BLaER1 (cell line): ENCODE measurements at regions not wholly inside any gene's neighbourhood (a gene's known extent, or its start where the extent isn't known, plus 50 kb on each side); places are given as distances from the start of the nearest gene placed in this dataset.

ENCODE experiments used
- H3K27ac ChIP-seq: shearing (Covaris generic); formaldehyde crosslinking; 2 replicates; pipeline ENCODE4 v1.8.1; 2022
- H3K27me3 ChIP-seq: shearing (Covaris generic); formaldehyde crosslinking; 2 replicates; pipeline ENCODE4 v1.8.1; 2022
- H3K36me3 ChIP-seq: shearing (Covaris generic); formaldehyde crosslinking; 2 replicates; pipeline ENCODE4 v1.8.1; 2022
- H3K4me1 ChIP-seq: shearing (Covaris generic); formaldehyde crosslinking; 2 replicates; pipeline ENCODE4 v1.8.1; 2022
- H3K4me2 ChIP-seq: shearing (Covaris generic); formaldehyde crosslinking; 2 replicates; pipeline ENCODE4 v1.8.1; 2022
- H3K4me3 ChIP-seq: shearing (Covaris generic); formaldehyde crosslinking; 2 replicates; pipeline ENCODE4 v1.8.1; 2022
- H3K9ac ChIP-seq: shearing (Covaris generic); formaldehyde crosslinking; 2 replicates; pipeline ENCODE4 v1.8.1; 2022
- H3K9me3 ChIP-seq: shearing (Covaris generic); formaldehyde crosslinking; 2 replicates; pipeline ENCODE4 v1.8.1; 2022
- H4K20me1 ChIP-seq: shearing (Covaris generic); formaldehyde crosslinking; 2 replicates; pipeline ENCODE4 v1.8.1; 2022
- Cebpa-rat ChIP-seq: shearing (Covaris generic); IDR thresholded peaks from 2 replicates; pipeline ENCODE4 v1.8.1; 2022

- Histone ChIP-seq H3K4me1 (no peaks in the 10 kb centered on the region), H3K4me2 (no peak overlapping the region), H3K36me3 (no peaks in the 10 kb centered on the region), H3K27ac (no peak overlapping the region), H3K9me3 (peaks cover 13% of the 10 kb centered on the region), H3K27me3 (no peaks in the 10 kb centered on the region), H4K20me1 (no peaks in the 10 kb centered on the region), H3K9ac (no peak overlapping the region), H3K4me3 (no peak overlapping the region)
- no peak for TF ChIP-seq Cebpa-rat
Observed at GRCh38 chr15:97875513-97876280, 84.8 kb upstream of the ARRDC4 start.

DNA sequence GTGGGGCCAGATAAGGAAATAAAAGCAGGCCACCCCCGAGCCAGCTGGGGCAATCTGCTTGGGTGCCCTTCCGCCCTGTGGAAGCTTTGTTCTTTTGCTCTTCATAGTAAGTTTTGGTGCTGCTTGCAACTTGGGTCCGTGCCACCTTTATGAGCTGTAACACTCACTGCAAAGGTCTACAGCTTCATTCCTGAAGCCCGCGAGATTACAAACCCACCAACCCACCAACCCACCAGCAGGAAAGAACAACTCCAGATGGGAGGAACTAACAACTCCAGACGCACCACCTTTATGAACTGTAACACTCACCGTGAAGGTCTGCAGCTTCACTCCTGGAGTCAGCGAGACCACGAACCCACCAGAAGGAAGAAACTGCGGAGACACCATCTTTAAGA lies 84.2 kb upstream of the ARRDC4 start:
- no peaks in the 10 kb centered on the region for H4K20me1 ChIP-seq
- H3K36me3 ChIP-seq: no peaks in the 10 kb centered on the region
- no peak overlapping the region for H3K4me3 ChIP-seq
- H3K4me2 ChIP-seq: no peak overlapping the region
- H3K9ac ChIP-seq: no peak overlapping the region
- no peak overlapping the region for H3K27ac ChIP-seq
- H3K9me3 ChIP-seq: peaks cover 13% of the 10 kb centered on the region
- H3K27me3 ChIP-seq: no peaks in the 10 kb centered on the region
- TF ChIP-seq Cebpa-rat: no peak
- no peaks in the 10 kb centered on the region for H3K4me1 ChIP-seq

GRCh38 chr15:97881346-97881965 lies 79.0 kb upstream of the ARRDC4 start:
- H4K20me1 ChIP-seq: no peaks in the 10 kb centered on the region
- no peak overlapping the region for H3K4me3 ChIP-seq
- H3K9me3 ChIP-seq: no peaks in the 10 kb centered on the region
- no peak overlapping the region for H3K27ac ChIP-seq
- H3K36me3 ChIP-seq: no peaks in the 10 kb centered on the region
- H3K4me2 ChIP-seq: no peak overlapping the region
- H3K9ac ChIP-seq: no peak overlapping the region
- no peaks in the 10 kb centered on the region for H3K4me1 ChIP-seq
- no peak for TF ChIP-seq Cebpa-rat
- H3K27me3 ChIP-seq: no peaks in the 10 kb centered on the region

GRCh38 chr15:97884513-97885131 lies 75.9 kb upstream of the ARRDC4 start:
- no peak overlapping the region for H3K4me2 ChIP-seq
- no peak overlapping the region for H3K27ac ChIP-seq
- H3K36me3 ChIP-seq: no peaks in the 10 kb centered on the region
- no peaks in the 10 kb centered on the region for H4K20me1 ChIP-seq
- H3K27me3 ChIP-seq: no peaks in the 10 kb centered on the region
- no peaks in the 10 kb centered on the region for H3K4me1 ChIP-seq
- TF ChIP-seq Cebpa-rat: no peak
- H3K9ac ChIP-seq: no peak overlapping the region
- no peak overlapping the region for H3K4me3 ChIP-seq
- no peaks in the 10 kb centered on the region for H3K9me3 ChIP-seq

DNA sequence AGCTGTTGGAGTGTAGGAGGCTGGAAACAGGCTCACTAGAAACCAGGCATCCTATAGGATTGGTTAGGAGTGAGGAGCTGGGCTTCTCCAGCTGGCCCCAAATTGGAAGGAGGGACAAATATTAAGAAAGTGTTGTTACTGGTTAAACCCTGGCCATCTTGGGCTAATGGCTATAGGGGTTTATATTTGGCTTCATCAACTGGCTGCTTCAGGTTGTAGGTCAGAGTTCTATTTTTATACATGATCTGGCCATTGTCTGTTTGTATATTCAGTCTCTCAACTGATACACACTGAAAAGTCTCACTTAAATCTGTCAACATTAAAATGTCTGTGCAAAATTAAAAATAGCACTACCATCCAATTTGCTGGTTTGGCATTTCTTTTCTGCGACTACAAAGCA lies 70.2 kb upstream of the ARRDC4 start:
- Histone ChIP-seq H3K4me3 (no peak overlapping the region), H3K4me1 (no peaks in the 10 kb centered on the region), H4K20me1 (no peaks in the 10 kb centered on the region), H3K27me3 (no peaks in the 10 kb centered on the region), H3K4me2 (no peak overlapping the region), H3K9me3 (no peaks in the 10 kb centered on the region), H3K36me3 (no peaks in the 10 kb centered on the region), H3K9ac (no peak overlapping the region), H3K27ac (no peak overlapping the region)
- TF ChIP-seq Cebpa-rat: no peak

DNA sequence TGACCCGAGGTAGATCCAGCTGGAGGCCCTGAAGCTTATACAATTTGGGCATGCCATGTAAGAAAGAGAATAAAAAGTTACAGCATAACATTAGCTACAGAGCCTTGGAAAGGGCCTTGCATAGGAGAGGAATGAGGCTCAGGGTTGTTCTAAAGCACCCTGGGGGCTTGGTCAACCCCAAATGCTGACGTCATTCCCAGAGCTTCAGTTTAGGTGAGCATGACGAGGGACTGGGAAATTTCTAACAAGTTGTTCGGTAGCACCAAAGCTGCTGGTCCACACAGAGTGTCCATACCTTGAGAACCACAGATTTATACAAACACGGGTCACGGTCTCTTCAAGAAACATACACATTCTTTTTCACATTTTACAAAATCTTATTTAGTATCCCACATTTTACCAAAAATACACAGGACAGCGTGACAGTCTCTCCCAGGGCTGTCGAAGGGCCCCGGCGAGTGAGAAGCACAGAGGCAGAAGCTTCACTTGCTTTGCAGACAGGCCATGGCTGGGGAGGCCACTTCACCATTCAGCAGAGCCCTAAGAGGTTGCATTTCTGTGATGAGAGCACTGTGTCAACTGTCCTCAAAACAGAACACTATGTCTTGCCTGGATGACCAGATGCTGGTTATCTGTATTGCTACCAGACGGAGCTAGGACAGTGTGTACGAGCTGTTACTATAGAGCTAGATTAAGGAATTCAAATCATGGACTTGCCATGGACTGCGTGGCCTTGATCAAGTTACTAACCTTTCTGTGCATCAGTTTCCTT lies 68.2 kb upstream of the ARRDC4 start:
- Histone ChIP-seq H3K9me3 (no peaks in the 10 kb centered on the region), H3K36me3 (no peaks in the 10 kb centered on the region), H3K4me3 (no peak overlapping the region), H3K4me2 (no peak overlapping the region), H3K9ac (no peak overlapping the region), H3K27ac (no peak overlapping the region), H3K27me3 (no peaks in the 10 kb centered on the region), H3K4me1 (no peaks in the 10 kb centered on the region), H4K20me1 (no peaks in the 10 kb centered on the region)
- TF ChIP-seq Cebpa-rat: no peak

GRCh38 chr15:97893967-97894366 lies 66.5 kb upstream of the ARRDC4 start:
- Histone ChIP-seq H3K4me1 (no peaks in the 10 kb centered on the region), H3K27ac (no peak overlapping the region), H3K36me3 (no peaks in the 10 kb centered on the region), H3K9ac (no peak overlapping the region), H3K4me3 (no peak overlapping the region), H3K27me3 (no peaks in the 10 kb centered on the region), H4K20me1 (no peaks in the 10 kb centered on the region), H3K9me3 (no peaks in the 10 kb centered on the region), H3K4me2 (no peak overlapping the region)
- TF ChIP-seq Cebpa-rat: no peak

- peaks cover 9% of the 10 kb centered on the region; the same call in 1 of the 2 replicates for H3K4me1 ChIP-seq
- TF ChIP-seq Cebpa-rat: no peak
- H3K9me3 ChIP-seq: no peaks in the 10 kb centered on the region
- H3K4me3 ChIP-seq: no peak overlapping the region
- no peak overlapping the region for H3K4me2 ChIP-seq
- H3K27me3 ChIP-seq: no peaks in the 10 kb centered on the region
- no peak overlapping the region for H3K27ac ChIP-seq
- H3K9ac ChIP-seq: no peak overlapping the region
- H4K20me1 ChIP-seq: no peaks in the 10 kb centered on the region
- no peaks in the 10 kb centered on the region for H3K36me3 ChIP-seq
Observed at GRCh38 chr15:97899981-97900380, 60.5 kb upstream of the ARRDC4 start.

DNA sequence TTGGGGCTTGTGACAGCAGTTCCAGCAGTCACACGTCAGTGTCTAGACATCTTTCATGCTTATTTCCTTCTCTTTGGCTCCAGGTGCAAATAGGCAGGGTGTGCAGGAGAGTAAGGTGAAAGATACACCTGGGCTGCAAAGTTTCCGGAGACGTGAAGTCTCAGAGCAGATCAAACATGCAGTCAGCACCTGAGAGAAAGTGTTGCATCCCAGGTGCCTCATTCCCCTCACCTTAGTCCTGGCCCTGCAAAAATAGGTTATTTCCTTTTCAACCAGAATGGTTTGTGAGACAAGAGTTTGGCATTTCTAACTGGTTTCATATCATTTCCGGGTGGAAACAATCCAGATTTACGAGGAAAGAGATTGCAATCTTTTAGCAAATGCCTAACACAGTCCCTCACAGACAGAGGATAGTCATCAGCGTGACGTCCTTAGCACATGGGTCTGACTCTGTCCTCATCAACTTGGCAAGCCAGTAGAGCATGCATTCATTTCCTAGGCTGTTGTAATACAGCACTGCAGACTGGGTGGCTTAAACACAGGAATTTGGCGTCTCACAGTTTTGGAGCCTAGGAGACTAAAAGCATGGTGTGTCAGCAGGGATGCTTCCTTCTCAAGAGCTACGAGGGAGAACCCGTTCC lies 58.2 kb upstream of the ARRDC4 start:
- H3K27ac ChIP-seq: no peak overlapping the region
- H3K4me2 ChIP-seq: no peak overlapping the region
- H3K4me1 ChIP-seq: peaks cover 9% of the 10 kb centered on the region; the same call in 1 of the 2 replicates
- H3K36me3 ChIP-seq: no peaks in the 10 kb centered on the region
- no peaks in the 10 kb centered on the region for H4K20me1 ChIP-seq
- H3K4me3 ChIP-seq: no peak overlapping the region
- no peaks in the 10 kb centered on the region for H3K9me3 ChIP-seq
- no peak overlapping the region for H3K9ac ChIP-seq
- no peak for TF ChIP-seq Cebpa-rat
- H3K27me3 ChIP-seq: no peaks in the 10 kb centered on the region
